Uterus (tissue), 2 donors: ENCODE measurements at regions not wholly inside any gene's neighbourhood (a gene's known extent, or its start where the extent isn't known, plus 50 kb on each side); places are given as distances from the start of the nearest gene placed in this dataset.

ENCODE experiments used
- POLR2A ChIP-seq, 2 donors: fragments of 450-650 bp; IDR thresholded peaks; one replicate each; pipeline ENCODE4 v1.6.1; 2016; ENCODE audit warnings: antibody characterized with exemption in 2 of 2, mild to moderate bottlenecking in 1 of 2, moderate library complexity in 1 of 2
- TF ChIP-seq, protein P1 (sequence below), 4 experiments: fragments of 200-600 bp in 2 of 4; fragments of 450-650 bp in 2 of 4; sonication (generic) in 2 of 4; IDR thresholded peaks; one replicate each; pipeline ENCODE4 v1.5.1; 2016 to 2019; ENCODE audit warnings: antibody characterized with exemption in 4 of 4, mild to moderate bottlenecking in 2 of 4, moderate library complexity in 1 of 4

GRCh38 chr5:44499381-44499780, 110.2 kb upstream of the FGF10 start:
- TF ChIP-seq, protein P1, sequence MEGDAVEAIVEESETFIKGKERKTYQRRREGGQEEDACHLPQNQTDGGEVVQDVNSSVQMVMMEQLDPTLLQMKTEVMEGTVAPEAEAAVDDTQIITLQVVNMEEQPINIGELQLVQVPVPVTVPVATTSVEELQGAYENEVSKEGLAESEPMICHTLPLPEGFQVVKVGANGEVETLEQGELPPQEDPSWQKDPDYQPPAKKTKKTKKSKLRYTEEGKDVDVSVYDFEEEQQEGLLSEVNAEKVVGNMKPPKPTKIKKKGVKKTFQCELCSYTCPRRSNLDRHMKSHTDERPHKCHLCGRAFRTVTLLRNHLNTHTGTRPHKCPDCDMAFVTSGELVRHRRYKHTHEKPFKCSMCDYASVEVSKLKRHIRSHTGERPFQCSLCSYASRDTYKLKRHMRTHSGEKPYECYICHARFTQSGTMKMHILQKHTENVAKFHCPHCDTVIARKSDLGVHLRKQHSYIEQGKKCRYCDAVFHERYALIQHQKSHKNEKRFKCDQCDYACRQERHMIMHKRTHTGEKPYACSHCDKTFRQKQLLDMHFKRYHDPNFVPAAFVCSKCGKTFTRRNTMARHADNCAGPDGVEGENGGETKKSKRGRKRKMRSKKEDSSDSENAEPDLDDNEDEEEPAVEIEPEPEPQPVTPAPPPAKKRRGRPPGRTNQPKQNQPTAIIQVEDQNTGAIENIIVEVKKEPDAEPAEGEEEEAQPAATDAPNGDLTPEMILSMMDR (IDR thresholded peaks at IDR 0.05), result no peak
- no peak for TF ChIP-seq POLR2A (IDR thresholded peaks at IDR 0.05)
